Neural cell (in vitro differentiated cells): ENCODE measurements at regions not wholly inside any gene's neighbourhood (a gene's known extent, or its start where the extent isn't known, plus 50 kb on each side); places are given as distances from the start of the nearest gene placed in this dataset.

Source experiments
- H2AFZ ChIP-seq: fragments of 200-600, 300-800 bp; sonication (generic), shearing (Covaris generic); 2 replicates; pipeline ENCODE4 v1.6.0; 2014; ENCODE audit warnings: low read depth, mild to moderate bottlenecking, antibody characterized with exemption, low read length, moderate library complexity
- H3F3A ChIP-seq: fragments of 200-600 bp; shearing (Covaris generic); 2 replicates; pipeline ENCODE4 v1.6.1; 2016; ENCODE audit warnings: mild to moderate bottlenecking, moderate library complexity, mixed read lengths, antibody characterized with exemption, low read length; ENCODE audit not compliant: insufficient read depth, poor library complexity, severe bottlenecking
- H3K27ac ChIP-seq: fragments of 200-600, 300-800 bp; sonication (generic), shearing (Covaris generic); 2 replicates; pipeline ENCODE4 v1.5.1; 2014; ENCODE audit warnings: mild to moderate bottlenecking, low read length, moderate library complexity
- H3K27me3 ChIP-seq: fragments of 300-800, 200-600 bp; sonication (generic), shearing (Covaris generic); 2 replicates; pipeline ENCODE4 v1.6.0; 2014; ENCODE audit warnings: mild to moderate bottlenecking, low read depth, low read length, moderate library complexity; ENCODE audit not compliant: insufficient read depth
- H3K36me3 ChIP-seq: fragments of 300-800, 200-600 bp; sonication (generic), shearing (Covaris generic); 2 replicates; pipeline ENCODE4 v1.5.1; 2014; ENCODE audit warnings: mild to moderate bottlenecking, antibody characterized with exemption, low read length, moderate library complexity; ENCODE audit not compliant: insufficient read depth
- H3K4me2 ChIP-seq: fragments of 300-800, 200-600 bp; sonication (generic), shearing (Covaris generic); 2 replicates; pipeline ENCODE4 v1.6.0; 2014; ENCODE audit warnings: mild to moderate bottlenecking, low read length
- H3K4me3 ChIP-seq: fragments of 300-800, 200-600 bp; sonication (generic), shearing (Covaris generic); 2 replicates; pipeline ENCODE4 v1.5.1; 2014; ENCODE audit warnings: mild to moderate bottlenecking, low read length, moderate library complexity
- H3K79me2 ChIP-seq: fragments of 200-600 bp; shearing (Covaris generic); replicated peaks from 2 replicates; pipeline ENCODE4 v1.6.0; 2014; ENCODE audit warnings: mild to moderate bottlenecking, low read length, moderate library complexity; ENCODE audit not compliant: insufficient read depth
- H3K9ac ChIP-seq: fragments of 300-800, 200-600 bp; sonication (generic), shearing (Covaris generic); 2 replicates; pipeline ENCODE4 v1.6.1; 2016; ENCODE audit warnings: mild to moderate bottlenecking, low read length, mixed read lengths
- H3K9me2 ChIP-seq: fragments of 200-600 bp; shearing (Covaris generic); 2 replicates; pipeline ENCODE4 v1.6.1; 2016; ENCODE audit warnings: mild to moderate bottlenecking, low read length, mixed read lengths; ENCODE audit not compliant: insufficient read depth
- H3K9me3 ChIP-seq: fragments of 200-600, 300-800 bp; sonication (generic), shearing (Covaris generic); 2 replicates; pipeline ENCODE4 v1.6.1; 2016; ENCODE audit warnings: mild to moderate bottlenecking, mixed run types, low read length, moderate library complexity, mixed read lengths
- H4K20me1 ChIP-seq: fragments of 200-600 bp; shearing (Covaris generic); 2 replicates; pipeline ENCODE4 v1.6.1; 2016; ENCODE audit warnings: mild to moderate bottlenecking, mixed run types; ENCODE audit not compliant: insufficient read depth
- CTCF ChIP-seq: fragments of 450-650 bp; IDR thresholded peaks from 2 replicates; pipeline ENCODE4 v1.5.1; 2014; ENCODE audit warnings: antibody characterized with exemption, mild to moderate bottlenecking, moderate library complexity; ENCODE audit not compliant: poor library complexity, severe bottlenecking
- EZH2 ChIP-seq: fragments of 200-600, 300-800 bp; shearing (Covaris generic), sonication (generic); IDR thresholded peaks from 2 replicates; pipeline ENCODE4 v1.6.1; 2014; ENCODE audit warnings: antibody characterized with exemption, low read length, borderline replicate concordance, mild to moderate bottlenecking; ENCODE audit not compliant: insufficient read depth, poor library complexity, severe bottlenecking
- MXI1 ChIP-seq: fragments of 450-650 bp; conservative IDR thresholded peaks from 2 replicates; pipeline ENCODE4 v1.6.1; 2014; ENCODE audit warnings: antibody characterized with exemption, mild to moderate bottlenecking; ENCODE audit not compliant: poor library complexity, severe bottlenecking
- POLR2AphosphoS5 ChIP-seq: IDR thresholded peaks from 2 replicates; pipeline ENCODE4 v1.6.1; 2012
- SMC3 ChIP-seq: fragments of 450-650 bp; conservative IDR thresholded peaks from 2 replicates; pipeline ENCODE4 v1.6.1; 2014; ENCODE audit warnings: antibody characterized with exemption, mild to moderate bottlenecking, moderate library complexity; ENCODE audit not compliant: poor library complexity
- TAF1 ChIP-seq: IDR thresholded peaks from 2 replicates; pipeline ENCODE4 v1.6.1; 2012; ENCODE audit warnings: low read depth
- TF ChIP-seq, protein P1 (sequence below): IDR thresholded peaks from 2 replicates; pipeline ENCODE4 v1.6.1; 2012; ENCODE audit warnings: borderline replicate concordance

DNA sequence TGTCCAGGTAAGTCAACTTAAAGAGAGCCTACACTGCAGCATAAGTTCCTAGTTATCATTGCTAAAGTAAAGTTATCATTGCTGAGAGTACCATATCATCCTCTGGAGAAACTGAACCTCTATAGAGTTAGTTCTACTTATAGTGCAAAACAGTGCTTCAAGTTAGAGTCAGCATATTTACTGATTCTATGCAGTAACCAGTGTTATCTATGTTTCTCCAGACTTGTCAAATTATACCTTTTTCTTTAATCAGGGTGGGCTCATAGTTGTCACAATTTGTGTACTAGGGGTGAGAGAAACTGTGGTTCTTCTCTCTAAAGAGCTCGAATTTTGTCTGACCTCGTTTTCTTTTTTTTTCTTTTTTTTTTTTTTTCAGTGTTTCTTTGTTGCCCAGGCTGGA is 79.6 kb downstream of the ANXA2R start:
- Histone ChIP-seq H3K27me3 (no peaks in the 10 kb centered on the region), H4K20me1 (no peaks in the 10 kb centered on the region), H3K4me2 (no peak overlapping the region), H3K79me2 (no peaks in the 10 kb centered on the region), H3K4me3 (no peak overlapping the region), H3K9me3 (no peaks in the 10 kb centered on the region), H3F3A (no peaks in the 10 kb centered on the region), H3K9ac (no peak overlapping the region), H2AFZ (no peak overlapping the region), H3K9me2 (no peaks in the 10 kb centered on the region), H3K36me3 (no peaks in the 10 kb centered on the region), H3K27ac (no peak overlapping the region)
- TF ChIP-seq TAF1: no peak
- no peak for TF ChIP-seq EZH2
- TF ChIP-seq CTCF: no peak
- no peak for TF ChIP-seq MXI1
- no peak for TF ChIP-seq POLR2AphosphoS5
- TF ChIP-seq SMC3: no peak
- TF ChIP-seq, protein P1, sequence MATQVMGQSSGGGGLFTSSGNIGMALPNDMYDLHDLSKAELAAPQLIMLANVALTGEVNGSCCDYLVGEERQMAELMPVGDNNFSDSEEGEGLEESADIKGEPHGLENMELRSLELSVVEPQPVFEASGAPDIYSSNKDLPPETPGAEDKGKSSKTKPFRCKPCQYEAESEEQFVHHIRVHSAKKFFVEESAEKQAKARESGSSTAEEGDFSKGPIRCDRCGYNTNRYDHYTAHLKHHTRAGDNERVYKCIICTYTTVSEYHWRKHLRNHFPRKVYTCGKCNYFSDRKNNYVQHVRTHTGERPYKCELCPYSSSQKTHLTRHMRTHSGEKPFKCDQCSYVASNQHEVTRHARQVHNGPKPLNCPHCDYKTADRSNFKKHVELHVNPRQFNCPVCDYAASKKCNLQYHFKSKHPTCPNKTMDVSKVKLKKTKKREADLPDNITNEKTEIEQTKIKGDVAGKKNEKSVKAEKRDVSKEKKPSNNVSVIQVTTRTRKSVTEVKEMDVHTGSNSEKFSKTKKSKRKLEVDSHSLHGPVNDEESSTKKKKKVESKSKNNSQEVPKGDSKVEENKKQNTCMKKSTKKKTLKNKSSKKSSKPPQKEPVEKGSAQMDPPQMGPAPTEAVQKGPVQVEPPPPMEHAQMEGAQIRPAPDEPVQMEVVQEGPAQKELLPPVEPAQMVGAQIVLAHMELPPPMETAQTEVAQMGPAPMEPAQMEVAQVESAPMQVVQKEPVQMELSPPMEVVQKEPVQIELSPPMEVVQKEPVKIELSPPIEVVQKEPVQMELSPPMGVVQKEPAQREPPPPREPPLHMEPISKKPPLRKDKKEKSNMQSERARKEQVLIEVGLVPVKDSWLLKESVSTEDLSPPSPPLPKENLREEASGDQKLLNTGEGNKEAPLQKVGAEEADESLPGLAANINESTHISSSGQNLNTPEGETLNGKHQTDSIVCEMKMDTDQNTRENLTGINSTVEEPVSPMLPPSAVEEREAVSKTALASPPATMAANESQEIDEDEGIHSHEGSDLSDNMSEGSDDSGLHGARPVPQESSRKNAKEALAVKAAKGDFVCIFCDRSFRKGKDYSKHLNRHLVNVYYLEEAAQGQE: no peak

- no peaks in the 10 kb centered on the region for H3K27me3 ChIP-seq
- no peak overlapping the region for H3K4me2 ChIP-seq
- no peaks in the 10 kb centered on the region for H3K9me3 ChIP-seq
- no peak overlapping the region for H2AFZ ChIP-seq
- H3K27ac ChIP-seq: no peak overlapping the region
- TF ChIP-seq MXI1: no peak
- TF ChIP-seq CTCF: no peak
- TF ChIP-seq SMC3: no peak
- TF ChIP-seq POLR2AphosphoS5: no peak
- TF ChIP-seq, protein P1: no peak
- H3K79me2 ChIP-seq: no peaks in the 10 kb centered on the region
- no peaks in the 10 kb centered on the region for H3F3A ChIP-seq
- no peaks in the 10 kb centered on the region for H3K9me2 ChIP-seq
- H3K4me3 ChIP-seq: no peak overlapping the region
- no peaks in the 10 kb centered on the region for H4K20me1 ChIP-seq
- no peaks in the 10 kb centered on the region for H3K36me3 ChIP-seq
- no peak overlapping the region for H3K9ac ChIP-seq
Observed at GRCh38 chr5:42956551-42956950, 83.6 kb downstream of the ANXA2R start.
